SK-N-SH (cell line): ENCODE measurements at regions not wholly inside any gene's neighbourhood (a gene's known extent, or its start where the extent isn't known, plus 50 kb on each side); places are given as distances from the start of the nearest gene placed in this dataset.

Experiments used
- CTCF ChIP-seq: fragments of 200-600 bp; sonication (generic); IDR thresholded peaks from 2 replicates; pipeline ENCODE4 v1.6.1; 2017; ENCODE audit warnings: antibody characterized with exemption, mild to moderate bottlenecking, moderate library complexity
- EP300 ChIP-seq, 2 experiments: IDR thresholded peaks; 2 replicates each; pipeline versions ENCODE4 v1.4.0 to v1.6.1; 2012; ENCODE audit warnings: borderline replicate concordance in 1 of 2, low read depth in 1 of 2, low read length in 1 of 2
- EZH2phosphoT487 ChIP-seq: fragments of 200-600 bp; sonication (generic); IDR thresholded peaks from 2 replicates; pipeline ENCODE4 v1.6.1; 2017; ENCODE audit warnings: low read depth, mixed run types, mild to moderate bottlenecking, antibody characterized with exemption, moderate library complexity, borderline replicate concordance
- GATA2 ChIP-seq: sonication (generic); formaldehyde crosslinking; IDR thresholded peaks from 2 replicates; pipeline ENCODE4 v1.5.0; 2020; ENCODE audit warnings: mild to moderate bottlenecking, missing genetic modification reagents
- JUND ChIP-seq: IDR thresholded peaks from 2 replicates; pipeline ENCODE4 v1.4.0; 2012
- MXI1 ChIP-seq: IDR thresholded peaks from 2 replicates; pipeline ENCODE4 v1.6.1; 2012; ENCODE audit warnings: mild to moderate bottlenecking, low read depth, low read length, improper control_type of control experiment
- POLR2AphosphoS5 ChIP-seq: IDR thresholded peaks from 2 replicates; pipeline ENCODE4 v1.6.1; 2012; ENCODE audit warnings: low read depth, low read length
- RAD21 ChIP-seq: IDR thresholded peaks from 2 replicates; pipeline ENCODE4 v1.6.1; 2012; ENCODE audit warnings: mild to moderate bottlenecking, low read length
- REST ChIP-seq: IDR thresholded peaks from 2 replicates; pipeline ENCODE4 v1.6.1; 2012; ENCODE audit warnings: mild to moderate bottlenecking, low read depth, low read length, moderate library complexity
- TF ChIP-seq, protein P1 (sequence below): IDR thresholded peaks from 2 replicates; pipeline ENCODE4 v1.4.0; 2012; ENCODE audit warnings: low read depth, borderline replicate concordance
- TF ChIP-seq, protein P2 (sequence below): IDR thresholded peaks from 2 replicates; pipeline ENCODE4 v1.4.0; 2012; ENCODE audit warnings: low read depth, borderline replicate concordance
- TF ChIP-seq, protein P3 (sequence below): fragments of 150-350 bp; IDR thresholded peaks from 2 replicates; pipeline ENCODE4 v1.6.1; 2016; ENCODE audit warnings: mild to moderate bottlenecking, low read depth, low read length

GRCh38 chr5:166013415-166013814 is 2278.0 kb upstream of the WWC1 start:
- TF ChIP-seq, protein P1, sequence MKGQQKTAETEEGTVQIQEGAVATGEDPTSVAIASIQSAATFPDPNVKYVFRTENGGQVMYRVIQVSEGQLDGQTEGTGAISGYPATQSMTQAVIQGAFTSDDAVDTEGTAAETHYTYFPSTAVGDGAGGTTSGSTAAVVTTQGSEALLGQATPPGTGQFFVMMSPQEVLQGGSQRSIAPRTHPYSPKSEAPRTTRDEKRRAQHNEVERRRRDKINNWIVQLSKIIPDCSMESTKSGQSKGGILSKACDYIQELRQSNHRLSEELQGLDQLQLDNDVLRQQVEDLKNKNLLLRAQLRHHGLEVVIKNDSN, result no peak
- TF ChIP-seq EP300 (IDR thresholded peaks at IDR 0.05; ENCODE audit: borderline replicate concordance in 1 of 2, low read depth in 1 of 2, low read length in 1 of 2), result no peak
- TF ChIP-seq, protein P2, sequence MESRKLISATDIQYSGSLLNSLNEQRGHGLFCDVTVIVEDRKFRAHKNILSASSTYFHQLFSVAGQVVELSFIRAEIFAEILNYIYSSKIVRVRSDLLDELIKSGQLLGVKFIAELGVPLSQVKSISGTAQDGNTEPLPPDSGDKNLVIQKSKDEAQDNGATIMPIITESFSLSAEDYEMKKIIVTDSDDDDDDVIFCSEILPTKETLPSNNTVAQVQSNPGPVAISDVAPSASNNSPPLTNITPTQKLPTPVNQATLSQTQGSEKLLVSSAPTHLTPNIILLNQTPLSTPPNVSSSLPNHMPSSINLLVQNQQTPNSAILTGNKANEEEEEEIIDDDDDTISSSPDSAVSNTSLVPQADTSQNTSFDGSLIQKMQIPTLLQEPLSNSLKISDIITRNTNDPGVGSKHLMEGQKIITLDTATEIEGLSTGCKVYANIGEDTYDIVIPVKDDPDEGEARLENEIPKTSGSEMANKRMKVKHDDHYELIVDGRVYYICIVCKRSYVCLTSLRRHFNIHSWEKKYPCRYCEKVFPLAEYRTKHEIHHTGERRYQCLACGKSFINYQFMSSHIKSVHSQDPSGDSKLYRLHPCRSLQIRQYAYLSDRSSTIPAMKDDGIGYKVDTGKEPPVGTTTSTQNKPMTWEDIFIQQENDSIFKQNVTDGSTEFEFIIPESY, result no peak
- no peak for TF ChIP-seq CTCF
- no peak for TF ChIP-seq RAD21
- no peak for TF ChIP-seq JUND
- TF ChIP-seq, protein P3, sequence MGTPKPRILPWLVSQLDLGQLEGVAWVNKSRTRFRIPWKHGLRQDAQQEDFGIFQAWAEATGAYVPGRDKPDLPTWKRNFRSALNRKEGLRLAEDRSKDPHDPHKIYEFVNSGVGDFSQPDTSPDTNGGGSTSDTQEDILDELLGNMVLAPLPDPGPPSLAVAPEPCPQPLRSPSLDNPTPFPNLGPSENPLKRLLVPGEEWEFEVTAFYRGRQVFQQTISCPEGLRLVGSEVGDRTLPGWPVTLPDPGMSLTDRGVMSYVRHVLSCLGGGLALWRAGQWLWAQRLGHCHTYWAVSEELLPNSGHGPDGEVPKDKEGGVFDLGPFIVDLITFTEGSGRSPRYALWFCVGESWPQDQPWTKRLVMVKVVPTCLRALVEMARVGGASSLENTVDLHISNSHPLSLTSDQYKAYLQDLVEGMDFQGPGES, result no peak
- TF ChIP-seq MXI1, result no peak
- TF ChIP-seq REST, result no peak
- TF ChIP-seq POLR2AphosphoS5, result no peak
- no peak for TF ChIP-seq GATA2 (CRISPR knock-in tag)
- TF ChIP-seq EZH2phosphoT487, result no peak
